Ishikawa (cell line): ENCODE measurements at regions not wholly inside any gene's neighbourhood (a gene's known extent, or its start where the extent isn't known, plus 50 kb on each side); places are given as distances from the start of the nearest gene placed in this dataset.

ENCODE experiments used
- CREB1 ChIP-seq: IDR thresholded peaks from 2 replicates; pipeline ENCODE4 v1.6.1; 2012; ENCODE audit warnings: low read depth
- EGR1 ChIP-seq: IDR thresholded peaks from 2 replicates; pipeline ENCODE4 v1.6.1; 2012
- EP300 ChIP-seq: IDR thresholded peaks from 2 replicates; pipeline ENCODE4 v1.6.1; 2012; ENCODE audit warnings: borderline replicate concordance
- NFIC ChIP-seq: IDR thresholded peaks from 2 replicates; pipeline ENCODE4 v1.6.1; 2012
- RAD21 ChIP-seq: IDR thresholded peaks from 2 replicates; pipeline ENCODE4 v1.6.1; 2012; ENCODE audit warnings: low read depth
- TAF1 ChIP-seq: IDR thresholded peaks from 2 replicates; pipeline ENCODE4 v1.6.1; 2012; ENCODE audit warnings: low read depth, mild to moderate bottlenecking
- TCF12 ChIP-seq: IDR thresholded peaks from 2 replicates; pipeline ENCODE4 v1.6.1; 2012; ENCODE audit warnings: low read depth
- YY1 ChIP-seq: IDR thresholded peaks from 2 replicates; pipeline ENCODE4 v1.6.1; 2012; ENCODE audit warnings: low read depth
- TF ChIP-seq, protein P1 (sequence below): IDR thresholded peaks from 2 replicates; pipeline ENCODE4 v1.6.1; 2012; ENCODE audit warnings: low read depth, mild to moderate bottlenecking
- TF ChIP-seq, protein P2 (sequence below): IDR thresholded peaks from 2 replicates; pipeline ENCODE4 v1.6.1; 2012
- TF ChIP-seq, protein P3 (sequence below): IDR thresholded peaks from 2 replicates; pipeline ENCODE4 v1.6.1; 2012

DNA sequence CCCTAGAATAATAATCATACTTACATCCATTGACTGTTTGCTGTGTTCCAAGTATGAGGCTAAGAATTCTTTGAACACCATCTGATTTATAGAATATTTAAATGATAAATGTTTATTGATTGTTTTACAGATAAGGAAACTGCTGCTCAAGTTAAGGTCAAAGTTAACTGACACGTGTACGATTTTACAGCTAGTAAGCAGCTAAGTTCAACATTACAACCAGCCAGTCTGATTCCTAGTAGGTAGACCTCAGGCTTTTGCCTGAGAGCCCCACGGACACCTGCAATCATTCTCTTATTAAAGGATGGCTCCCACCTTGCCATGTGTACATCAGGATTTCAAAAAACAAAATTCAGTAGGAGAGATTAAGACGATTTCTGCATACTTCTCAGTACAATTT is 141.9 kb downstream of the SPRY2 start:
- TF ChIP-seq YY1 (no peak), TCF12 (no peak), TAF1 (no peak), EP300 (no peak), RAD21 (no peak), NFIC (no peak), EGR1 (no peak), CREB1 (no peak)
- TF ChIP-seq, protein P1, sequence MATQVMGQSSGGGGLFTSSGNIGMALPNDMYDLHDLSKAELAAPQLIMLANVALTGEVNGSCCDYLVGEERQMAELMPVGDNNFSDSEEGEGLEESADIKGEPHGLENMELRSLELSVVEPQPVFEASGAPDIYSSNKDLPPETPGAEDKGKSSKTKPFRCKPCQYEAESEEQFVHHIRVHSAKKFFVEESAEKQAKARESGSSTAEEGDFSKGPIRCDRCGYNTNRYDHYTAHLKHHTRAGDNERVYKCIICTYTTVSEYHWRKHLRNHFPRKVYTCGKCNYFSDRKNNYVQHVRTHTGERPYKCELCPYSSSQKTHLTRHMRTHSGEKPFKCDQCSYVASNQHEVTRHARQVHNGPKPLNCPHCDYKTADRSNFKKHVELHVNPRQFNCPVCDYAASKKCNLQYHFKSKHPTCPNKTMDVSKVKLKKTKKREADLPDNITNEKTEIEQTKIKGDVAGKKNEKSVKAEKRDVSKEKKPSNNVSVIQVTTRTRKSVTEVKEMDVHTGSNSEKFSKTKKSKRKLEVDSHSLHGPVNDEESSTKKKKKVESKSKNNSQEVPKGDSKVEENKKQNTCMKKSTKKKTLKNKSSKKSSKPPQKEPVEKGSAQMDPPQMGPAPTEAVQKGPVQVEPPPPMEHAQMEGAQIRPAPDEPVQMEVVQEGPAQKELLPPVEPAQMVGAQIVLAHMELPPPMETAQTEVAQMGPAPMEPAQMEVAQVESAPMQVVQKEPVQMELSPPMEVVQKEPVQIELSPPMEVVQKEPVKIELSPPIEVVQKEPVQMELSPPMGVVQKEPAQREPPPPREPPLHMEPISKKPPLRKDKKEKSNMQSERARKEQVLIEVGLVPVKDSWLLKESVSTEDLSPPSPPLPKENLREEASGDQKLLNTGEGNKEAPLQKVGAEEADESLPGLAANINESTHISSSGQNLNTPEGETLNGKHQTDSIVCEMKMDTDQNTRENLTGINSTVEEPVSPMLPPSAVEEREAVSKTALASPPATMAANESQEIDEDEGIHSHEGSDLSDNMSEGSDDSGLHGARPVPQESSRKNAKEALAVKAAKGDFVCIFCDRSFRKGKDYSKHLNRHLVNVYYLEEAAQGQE = no peak
- TF ChIP-seq, protein P2, sequence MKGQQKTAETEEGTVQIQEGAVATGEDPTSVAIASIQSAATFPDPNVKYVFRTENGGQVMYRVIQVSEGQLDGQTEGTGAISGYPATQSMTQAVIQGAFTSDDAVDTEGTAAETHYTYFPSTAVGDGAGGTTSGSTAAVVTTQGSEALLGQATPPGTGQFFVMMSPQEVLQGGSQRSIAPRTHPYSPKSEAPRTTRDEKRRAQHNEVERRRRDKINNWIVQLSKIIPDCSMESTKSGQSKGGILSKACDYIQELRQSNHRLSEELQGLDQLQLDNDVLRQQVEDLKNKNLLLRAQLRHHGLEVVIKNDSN = no peak
- TF ChIP-seq, protein P3, sequence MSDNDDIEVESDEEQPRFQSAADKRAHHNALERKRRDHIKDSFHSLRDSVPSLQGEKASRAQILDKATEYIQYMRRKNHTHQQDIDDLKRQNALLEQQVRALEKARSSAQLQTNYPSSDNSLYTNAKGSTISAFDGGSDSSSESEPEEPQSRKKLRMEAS = no peak
